HG03565 (cell line): ENCODE measurements at regions not wholly inside any gene's neighbourhood (a gene's known extent, or its start where the extent isn't known, plus 50 kb on each side); places are given as distances from the start of the nearest gene placed in this dataset.
"Not testable (repeated sequence)": the region's sequence is repeated elsewhere in the genome, so short reads cannot be mapped to it uniquely, and the experiment has no call there.

ENCODE experiments used
- ATAC-seq: cut with Tn5 transposase; IDR thresholded peaks from one replicate; pipeline ENCODE4 v1.9.1; 2021; ENCODE audit warnings: mild to moderate bottlenecking, moderate library complexity; ENCODE audit not compliant: unreplicated experiment

DNA sequence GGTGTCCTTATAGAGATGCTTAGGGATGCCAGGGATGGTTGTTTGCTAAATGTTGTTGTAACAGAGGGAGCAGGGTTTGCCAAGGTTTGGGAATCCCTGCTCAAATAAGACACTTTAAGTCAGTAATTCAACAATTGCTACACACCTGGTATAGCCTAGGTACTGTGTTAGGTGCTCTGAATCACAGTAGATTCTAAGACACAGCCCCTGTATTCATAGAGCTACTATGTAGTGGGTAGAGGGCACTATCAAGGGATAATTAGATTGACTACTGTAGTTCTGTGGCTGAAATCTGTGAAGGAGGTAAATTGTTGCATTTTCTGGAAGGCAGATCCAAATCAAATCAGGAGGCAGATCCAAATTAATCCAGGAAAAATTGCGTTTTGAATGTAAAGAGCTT, 149.2 kb downstream of the C12orf75 start:
- no peak for ATAC-seq

GRCh38 chr12:105480162-105480561, 149.7 kb downstream of the C12orf75 start:
- ATAC-seq, result no peak

- no peak for ATAC-seq
These were observed 151.2 kb downstream of the C12orf75 start for GRCh38 chr12:105481392-105482300.

DNA sequence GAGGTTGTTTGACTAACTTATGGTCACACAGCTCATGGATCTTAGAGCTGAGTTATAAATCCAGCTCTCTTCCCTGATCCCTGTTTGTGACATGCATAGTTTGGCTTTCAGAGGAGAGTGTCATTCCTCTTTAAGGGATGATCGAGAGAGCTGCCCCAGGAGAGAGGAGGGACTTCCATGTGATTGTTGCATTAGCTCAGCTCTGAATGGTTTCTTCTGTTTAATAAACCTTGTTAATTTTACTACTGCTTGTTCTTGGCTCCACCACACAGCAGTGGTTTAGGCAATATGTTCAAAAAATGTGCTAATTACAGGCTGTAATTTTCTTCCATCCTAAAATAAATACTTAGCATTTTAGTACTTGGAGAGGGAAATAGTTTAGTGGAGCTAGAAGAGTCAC, 152.5 kb downstream of the C12orf75 start:
- ATAC-seq, result no peak

- no peak for ATAC-seq
These were observed 153.2 kb downstream of the C12orf75 start for GRCh38 chr12:105483691-105484090.

DNA sequence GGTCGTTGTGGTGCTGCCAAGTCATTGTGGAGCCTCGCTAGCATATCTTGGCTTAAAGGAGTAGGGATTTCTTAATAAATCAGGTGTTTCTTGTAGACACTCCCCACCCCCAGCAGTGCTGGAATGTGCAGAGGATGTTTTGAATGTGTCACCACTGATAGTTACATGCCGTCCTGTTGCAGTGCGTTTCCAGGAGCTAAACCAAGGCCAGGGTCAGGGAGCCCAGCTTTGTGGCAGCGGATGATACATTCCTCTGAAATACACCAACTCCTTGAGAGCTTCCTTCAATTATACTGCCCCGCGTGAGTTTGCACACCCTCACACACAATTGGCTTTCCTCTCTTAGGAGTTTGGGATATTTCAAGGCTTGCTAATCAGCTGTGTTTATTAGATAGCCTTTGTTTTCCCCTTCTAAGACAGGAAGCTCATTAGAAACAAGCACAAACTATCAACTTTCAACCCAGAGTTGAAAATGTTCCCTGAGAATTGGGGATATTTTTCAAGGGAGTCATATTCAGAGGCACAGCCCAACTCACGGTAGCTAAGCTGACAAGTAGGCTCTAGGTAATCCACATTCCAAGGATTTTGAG, 154.9 kb downstream of the C12orf75 start:
- ATAC-seq, result no peak

- ATAC-seq, result no peak
These were observed 155.4 kb downstream of the C12orf75 start for GRCh38 chr12:105485921-105486320.

- ATAC-seq, result no peak
These were observed 157.5 kb downstream of the C12orf75 start for GRCh38 chr12:105487963-105488362.

DNA sequence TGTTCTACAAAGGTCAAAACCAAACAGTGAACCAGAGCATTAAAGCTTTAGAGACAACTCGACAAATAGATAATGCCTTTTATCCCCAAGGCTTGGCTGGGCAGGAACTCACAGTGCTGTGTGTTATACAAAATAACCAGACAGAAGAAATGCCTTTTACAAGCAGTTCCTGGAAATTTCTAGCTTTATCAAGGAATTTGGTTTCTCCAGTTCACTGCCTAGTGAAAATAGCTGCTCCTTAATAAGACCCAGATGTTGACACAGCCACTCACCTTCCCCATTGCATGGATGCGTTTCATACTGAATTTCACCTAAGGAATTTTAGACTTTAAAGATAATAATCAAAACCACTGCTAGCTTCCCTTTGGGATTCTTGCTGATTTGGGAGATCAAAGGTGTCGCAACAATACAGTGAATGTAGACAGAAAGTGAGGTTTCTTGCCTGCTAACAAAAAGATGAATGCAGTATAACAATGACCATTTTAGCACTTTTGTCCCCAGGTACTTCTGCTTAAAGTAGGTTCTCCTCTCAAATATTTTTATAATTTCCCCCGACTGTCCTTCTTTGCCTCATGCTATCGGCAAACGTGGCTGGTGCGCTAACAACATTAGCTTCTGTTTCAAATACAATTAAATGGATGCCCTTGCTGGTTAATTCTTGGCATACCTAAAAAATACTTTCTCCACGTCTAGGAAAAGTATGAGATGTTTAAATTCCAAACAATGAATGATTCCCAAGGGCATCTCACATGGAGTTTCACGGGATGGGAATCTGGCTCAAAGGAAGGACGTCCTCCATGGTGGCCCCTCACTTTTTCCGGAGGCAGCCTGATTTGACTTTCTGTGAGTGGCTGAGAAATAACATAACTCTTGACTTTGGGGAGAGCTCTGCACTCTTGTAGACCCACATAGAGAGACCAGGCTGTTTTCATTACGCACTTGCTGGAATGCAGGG, 162.4 kb downstream of the C12orf75 start:
- ATAC-seq, result no peak

DNA sequence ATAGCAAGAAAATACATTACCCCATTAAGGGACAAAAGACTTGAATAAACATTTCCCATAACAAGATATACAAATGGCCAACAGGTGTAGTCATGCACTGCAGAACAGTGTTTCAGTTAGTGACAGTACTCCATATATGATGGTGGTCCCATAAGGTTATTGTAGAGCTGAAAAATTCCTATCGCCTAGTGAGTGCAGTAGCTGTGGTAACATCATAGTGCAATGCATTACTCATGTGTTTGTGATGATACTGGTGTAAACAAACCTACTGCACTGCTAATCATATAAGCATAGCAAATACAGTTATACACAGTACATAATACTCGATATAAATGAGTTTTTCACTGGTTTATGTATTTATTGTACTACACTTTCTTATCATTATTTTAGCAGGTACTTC, 168.7 kb downstream of the C12orf75 start:
- ATAC-seq, result no peak

DNA sequence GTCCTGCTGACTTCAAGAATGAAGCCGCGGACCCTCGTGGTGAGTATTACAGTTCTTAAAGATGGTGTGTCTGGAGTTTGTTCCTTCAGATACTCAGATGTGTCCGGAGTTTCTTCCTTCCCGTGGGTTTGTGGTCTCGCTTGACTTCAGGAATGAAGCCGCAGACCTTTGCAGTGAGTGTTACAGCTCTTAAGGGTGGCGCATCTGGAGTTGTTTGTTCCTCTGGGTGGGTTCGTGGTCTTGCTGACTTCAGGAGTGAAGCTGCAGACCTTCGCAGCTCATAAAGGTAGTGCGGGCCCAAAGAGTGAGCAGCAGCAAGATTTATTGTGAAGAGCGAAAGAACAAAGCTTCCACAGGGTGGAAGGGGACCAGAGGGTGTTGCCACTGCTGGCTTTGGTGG, 170.2 kb downstream of the C12orf75 start:
- not testable (repeated sequence) for ATAC-seq

GRCh38 chr12:105502426-105502930, 172.0 kb downstream of the C12orf75 start:
- no peak for ATAC-seq

DNA sequence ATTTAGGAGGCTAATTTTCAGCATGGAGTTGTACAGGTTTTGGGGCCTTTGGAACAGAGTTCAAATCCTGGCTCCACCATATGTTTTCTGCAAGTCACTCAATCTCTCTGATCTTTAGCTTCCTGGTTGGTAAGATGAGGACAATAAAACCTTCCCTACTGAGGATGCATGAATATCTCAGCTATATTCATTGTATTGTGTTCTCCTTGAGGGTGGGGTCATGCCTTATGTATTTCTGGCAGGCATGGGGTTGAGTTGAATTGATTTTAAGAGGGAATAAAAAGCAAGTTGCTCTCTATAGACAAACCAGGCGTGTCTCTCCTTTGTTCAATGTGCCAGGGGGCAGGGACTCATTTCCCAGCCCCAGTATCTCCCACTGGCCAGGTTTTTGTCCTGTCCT, 173.1 kb downstream of the C12orf75 start:
- ATAC-seq, result no peak

DNA sequence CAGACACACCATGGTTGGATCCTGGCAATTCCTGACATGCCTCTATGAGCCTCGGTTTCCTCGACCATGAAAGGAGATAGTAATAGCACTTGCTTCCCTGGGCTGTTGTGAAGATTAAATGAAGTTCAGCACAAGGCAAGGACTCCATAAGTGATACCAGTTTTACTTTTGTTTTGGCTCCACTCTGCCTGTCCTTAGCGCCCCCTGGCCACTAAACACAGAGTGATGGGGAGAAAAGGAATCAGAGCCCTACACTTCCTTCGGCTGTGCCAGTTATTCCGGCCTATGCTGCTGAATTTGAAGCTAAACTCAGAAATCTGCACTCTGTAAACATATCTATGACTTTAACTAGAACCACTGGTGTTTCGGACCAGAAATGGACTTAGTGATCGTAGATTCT, 173.8 kb downstream of the C12orf75 start:
- no peak for ATAC-seq

DNA sequence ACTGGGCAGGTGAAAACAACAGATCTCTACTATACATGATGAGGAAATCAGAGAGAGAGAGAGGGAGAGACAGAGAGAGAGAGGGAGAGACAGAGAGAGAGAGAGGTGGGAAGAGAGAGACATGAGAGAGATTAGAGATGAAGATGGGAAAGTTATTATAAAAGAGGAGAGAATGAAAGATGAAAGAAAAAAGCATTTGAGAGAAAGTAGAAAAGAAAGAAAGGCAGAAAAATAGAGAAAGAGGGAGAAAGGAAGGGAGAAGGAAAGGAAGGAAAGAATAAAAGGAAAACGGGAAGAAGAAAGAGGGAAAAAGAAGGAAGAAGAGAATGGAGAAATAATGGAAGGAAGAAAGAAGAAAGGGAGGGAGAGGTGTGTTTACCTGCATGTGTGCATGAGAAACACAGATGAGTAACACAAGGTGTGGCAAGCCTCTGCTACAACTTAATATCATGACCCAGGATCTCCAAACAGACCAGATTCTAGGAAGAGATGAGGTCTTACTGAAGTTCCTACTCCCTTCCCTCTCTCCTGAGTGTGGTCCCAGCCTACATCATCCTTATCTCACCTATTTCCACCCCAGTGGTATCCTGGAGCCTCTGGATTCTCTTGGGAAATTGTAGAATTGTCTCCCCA, 176.3 kb downstream of the C12orf75 start:
- ATAC-seq, result no peak

- ATAC-seq, result no peak
These were observed 177.0 kb downstream of the C12orf75 start for GRCh38 chr12:105507311-105508038.

DNA sequence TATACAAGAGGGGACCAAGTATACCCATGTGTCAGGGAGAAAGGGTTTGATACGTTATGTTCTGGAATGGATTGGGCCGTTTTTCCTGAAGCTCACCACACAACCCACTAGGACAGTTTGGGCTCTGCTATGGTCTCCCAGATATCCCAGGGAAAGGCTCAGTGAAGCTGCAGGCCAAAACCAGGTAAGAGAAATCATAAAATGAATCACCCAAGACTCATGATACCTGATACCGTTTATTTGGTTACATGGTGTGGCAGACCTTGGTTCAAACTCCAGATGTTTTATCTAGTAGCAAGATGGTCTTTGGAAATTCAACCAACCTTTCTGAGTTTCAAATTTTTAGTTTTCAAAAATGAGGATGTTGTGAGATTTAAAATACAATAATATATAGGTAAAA, 177.6 kb downstream of the C12orf75 start:
- ATAC-seq, result no peak

- ATAC-seq, result no peak
These were observed 180.0 kb downstream of the C12orf75 start for GRCh38 chr12:105510526-105510925.

DNA sequence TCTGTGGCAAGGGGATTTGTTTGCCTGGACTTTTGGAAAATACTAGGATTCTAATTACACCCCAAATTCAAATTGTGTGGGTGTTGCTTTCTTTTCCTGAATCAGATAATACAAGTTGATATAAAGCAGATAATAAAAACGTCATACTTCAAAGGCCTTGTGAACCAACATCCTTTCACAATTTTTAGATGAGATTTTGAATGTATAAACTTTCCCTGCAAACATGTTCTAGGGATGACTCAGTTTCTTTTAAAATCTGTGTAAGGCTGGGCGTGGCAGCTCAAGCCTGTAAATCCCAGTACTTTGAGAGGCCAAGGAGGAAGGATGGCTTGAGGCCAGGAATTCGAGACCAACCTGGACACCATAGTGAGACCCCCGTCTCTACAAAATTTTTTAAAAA, 182.4 kb downstream of the C12orf75 start:
- ATAC-seq, result not testable (repeated sequence)
